ENCODE measurements at regions not wholly inside any gene's neighbourhood (a gene's known extent, or its start where the extent isn't known, plus 50 kb on each side); places are given as distances from the start of the nearest gene placed in this dataset.

GRCh38 chr6:95935736-95936135 is 80.0 kb upstream of the FUT9 start:
- TF ChIP-seq MYC (IDR thresholded peaks at IDR 0.05; ENCODE audit: insufficient read depth, insufficient read length, insufficient replicate concordance, low read length, severe bottlenecking) (no peak), CTCF (IDR thresholded peaks at IDR 0.05 in 2 of 3, conservative IDR thresholded peaks at IDR 0.05 in 1 of 3; ENCODE audit: control insufficient read depth in 2 of 3, extremely low read depth in 1 of 3, insufficient read depth in 1 of 3, low read depth in 3 of 3, low read length in 3 of 3) (no peak), EP300 (IDR thresholded peaks at IDR 0.05; ENCODE audit: borderline replicate concordance in 1 of 2, control insufficient read depth in 1 of 2, low read depth in 2 of 2, low read length in 2 of 2) (no peak), JUND (IDR thresholded peaks at IDR 0.05; ENCODE audit: low read depth, low read length) (no peak), SMC3 (IDR thresholded peaks at IDR 0.05; ENCODE audit: borderline replicate concordance, low read length) (no peak), BACH1 (IDR thresholded peaks at IDR 0.05; ENCODE audit: borderline replicate concordance) (no peak), BHLHE40 (IDR thresholded peaks at IDR 0.05; ENCODE audit: borderline replicate concordance in 1 of 2, low read depth in 2 of 2, low read length in 1 of 2) (no peak)

Measured in GM12878 (cell line).